GM12874 (cell line): ENCODE measurements at regions not wholly inside any gene's neighbourhood (a gene's known extent, or its start where the extent isn't known, plus 50 kb on each side); places are given as distances from the start of the nearest gene placed in this dataset.

Source experiments
- TF ChIP-seq, protein P1 (sequence below): IDR thresholded peaks from 2 replicates; pipeline ENCODE4 v1.5.1; 2011; ENCODE audit warnings: low read depth, mild to moderate bottlenecking, control low read depth, low read length, moderate library complexity; ENCODE audit not compliant: insufficient read depth

DNA sequence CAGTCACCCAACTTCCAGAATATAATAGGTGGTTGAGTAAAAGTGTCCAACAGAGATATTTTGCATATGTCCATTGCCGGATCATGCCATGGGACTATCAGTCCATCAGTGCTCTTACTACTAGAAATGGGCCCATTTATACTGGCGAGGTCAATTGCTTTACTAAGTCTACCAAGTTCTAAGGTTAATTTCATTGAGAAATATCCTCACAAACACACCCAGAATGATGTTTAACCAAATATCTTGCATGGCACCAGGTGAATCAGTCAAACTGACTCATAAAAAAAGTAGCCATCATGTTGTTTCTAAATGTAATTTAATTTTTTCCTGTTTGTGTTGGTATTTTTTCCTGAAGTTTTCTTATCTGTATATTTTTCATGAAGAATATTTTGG lies 1217.0 kb downstream of the RAPGEF2 start:
- TF ChIP-seq, protein P1, sequence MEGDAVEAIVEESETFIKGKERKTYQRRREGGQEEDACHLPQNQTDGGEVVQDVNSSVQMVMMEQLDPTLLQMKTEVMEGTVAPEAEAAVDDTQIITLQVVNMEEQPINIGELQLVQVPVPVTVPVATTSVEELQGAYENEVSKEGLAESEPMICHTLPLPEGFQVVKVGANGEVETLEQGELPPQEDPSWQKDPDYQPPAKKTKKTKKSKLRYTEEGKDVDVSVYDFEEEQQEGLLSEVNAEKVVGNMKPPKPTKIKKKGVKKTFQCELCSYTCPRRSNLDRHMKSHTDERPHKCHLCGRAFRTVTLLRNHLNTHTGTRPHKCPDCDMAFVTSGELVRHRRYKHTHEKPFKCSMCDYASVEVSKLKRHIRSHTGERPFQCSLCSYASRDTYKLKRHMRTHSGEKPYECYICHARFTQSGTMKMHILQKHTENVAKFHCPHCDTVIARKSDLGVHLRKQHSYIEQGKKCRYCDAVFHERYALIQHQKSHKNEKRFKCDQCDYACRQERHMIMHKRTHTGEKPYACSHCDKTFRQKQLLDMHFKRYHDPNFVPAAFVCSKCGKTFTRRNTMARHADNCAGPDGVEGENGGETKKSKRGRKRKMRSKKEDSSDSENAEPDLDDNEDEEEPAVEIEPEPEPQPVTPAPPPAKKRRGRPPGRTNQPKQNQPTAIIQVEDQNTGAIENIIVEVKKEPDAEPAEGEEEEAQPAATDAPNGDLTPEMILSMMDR, result no peak

DNA sequence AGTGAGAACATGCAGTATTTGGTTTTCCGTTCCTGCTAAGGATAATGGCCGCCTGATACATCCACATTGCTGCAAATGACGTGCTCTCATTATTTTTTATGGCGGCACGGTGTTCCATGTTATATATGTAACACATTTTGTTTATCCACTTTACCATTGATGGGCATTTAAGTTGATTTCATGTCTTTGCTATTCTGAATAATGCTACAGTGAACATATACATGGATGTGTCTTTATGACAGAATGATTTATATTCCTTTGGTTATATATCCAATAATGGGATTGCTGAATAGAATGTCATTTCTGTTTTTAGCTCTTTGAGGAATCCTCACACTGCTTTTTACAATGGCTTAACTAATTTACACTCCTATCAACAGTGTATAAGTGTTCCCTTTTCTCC lies 1223.2 kb downstream of the RAPGEF2 start:
- TF ChIP-seq, protein P1, result no peak

DNA sequence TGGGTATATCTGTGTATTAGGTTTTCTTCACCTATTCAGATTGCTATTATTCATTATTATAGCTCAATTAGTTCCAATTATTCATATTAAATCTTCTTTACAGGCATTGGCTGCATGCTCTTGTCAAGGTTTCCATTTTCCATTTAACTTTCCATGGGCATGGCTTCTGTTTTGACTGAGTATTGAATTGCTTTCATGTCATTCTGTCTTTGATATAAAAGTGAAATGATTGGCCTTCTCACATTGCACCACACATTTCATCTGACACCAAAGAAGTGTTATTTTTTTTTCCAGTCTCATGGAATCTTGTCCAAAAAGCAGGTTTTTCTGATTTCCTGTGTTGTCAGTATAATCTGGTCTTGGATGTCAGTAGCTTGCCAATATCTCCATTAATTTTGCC lies 1244.3 kb downstream of the RAPGEF2 start:
- TF ChIP-seq, protein P1, result no peak

DNA sequence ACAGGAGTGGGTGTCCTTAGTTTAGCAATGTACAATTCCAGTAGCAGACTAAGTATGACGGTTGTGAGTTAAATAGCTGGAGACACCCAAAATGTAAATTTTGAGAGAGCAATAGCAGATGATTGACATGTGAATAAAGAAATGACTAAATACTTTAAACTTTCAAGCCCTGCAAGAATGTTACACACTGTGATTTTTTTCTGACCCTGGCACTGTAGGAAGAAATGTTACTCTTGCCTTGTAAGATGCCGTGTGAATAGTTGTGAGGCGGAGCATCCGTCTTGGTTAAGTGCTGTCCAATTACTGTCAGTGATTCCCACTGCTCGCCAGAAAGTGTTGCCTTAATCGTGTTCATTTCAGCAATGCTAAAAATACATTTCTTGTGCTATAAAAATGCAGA lies 1248.1 kb downstream of the RAPGEF2 start:
- TF ChIP-seq, protein P1, result no peak

DNA sequence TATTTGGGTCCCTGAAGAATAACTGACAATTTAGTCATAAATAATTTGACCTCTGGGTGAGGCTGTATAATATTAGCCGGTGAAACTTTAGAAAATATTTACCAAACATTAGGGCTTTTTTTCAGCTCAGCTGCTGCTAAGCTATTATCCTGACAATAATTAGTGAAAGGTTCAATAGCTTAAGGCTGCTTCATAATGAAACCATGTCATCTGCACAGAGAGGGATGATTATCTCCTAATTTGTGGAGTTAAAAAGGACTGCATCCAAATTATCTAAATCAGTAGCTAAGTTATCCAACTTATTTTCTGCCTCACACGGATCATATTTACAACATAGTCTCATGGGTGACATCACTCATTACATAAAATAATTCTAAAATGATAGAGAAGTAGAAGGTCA lies 1249.8 kb downstream of the RAPGEF2 start:
- TF ChIP-seq, protein P1, result no peak

DNA sequence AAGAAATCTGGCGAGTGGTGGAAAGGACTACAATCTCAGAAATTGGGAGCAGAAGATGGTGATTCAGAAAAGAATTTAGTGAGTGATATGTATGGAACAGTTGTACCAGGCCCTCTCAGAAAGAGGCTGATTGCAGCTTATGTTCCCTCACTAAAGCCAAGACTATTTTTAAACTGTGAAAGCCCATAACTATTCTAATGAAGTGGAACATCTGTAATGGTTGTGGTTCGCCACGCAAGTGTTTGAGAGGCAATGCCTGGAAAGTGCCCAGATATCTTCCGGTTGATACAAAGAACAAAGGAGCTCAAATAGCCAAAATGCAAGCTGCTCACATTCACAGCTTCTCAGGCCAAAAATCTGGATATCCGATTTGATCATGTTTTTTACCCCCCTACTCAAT lies 1250.7 kb downstream of the RAPGEF2 start:
- TF ChIP-seq, protein P1, result no peak

DNA sequence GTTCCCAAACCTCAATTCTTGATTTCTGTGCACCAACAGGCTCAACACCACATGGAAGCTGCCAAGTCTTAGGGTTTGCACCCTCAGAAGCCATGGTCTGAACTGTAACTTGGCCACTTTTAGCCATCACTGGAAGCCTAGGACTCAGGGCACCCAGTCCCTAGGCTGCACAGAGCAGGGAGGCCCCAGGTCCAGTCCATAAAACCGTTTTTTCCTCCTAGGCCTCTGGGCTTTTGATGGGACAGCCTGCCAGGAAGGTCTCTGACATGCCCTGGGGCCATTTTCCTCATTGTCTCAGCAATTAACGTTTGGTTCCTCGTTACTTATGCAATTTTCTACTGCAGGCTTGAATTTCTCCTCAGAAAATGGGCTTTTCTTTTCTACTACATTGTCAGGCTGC lies 1259.6 kb downstream of the RAPGEF2 start:
- TF ChIP-seq, protein P1, result no peak

DNA sequence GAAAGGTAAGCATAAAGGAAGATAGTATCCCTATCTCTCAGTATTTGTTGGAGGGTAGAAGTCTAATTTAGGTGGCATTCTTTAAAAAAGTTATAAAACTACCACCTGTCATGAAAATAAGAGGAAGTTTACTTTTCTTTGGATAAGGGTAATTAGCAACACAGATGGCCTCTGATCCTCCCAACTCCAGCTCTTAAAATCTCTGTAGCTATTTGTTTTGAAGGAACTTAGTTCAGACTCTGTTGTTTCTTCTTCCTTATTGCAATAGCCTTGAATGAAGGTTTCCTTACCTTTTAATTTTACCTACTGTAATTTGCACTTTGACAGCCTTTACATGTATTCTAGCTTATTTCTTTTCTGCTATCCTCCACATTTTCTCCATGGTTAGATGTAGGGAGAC lies 1261.3 kb downstream of the RAPGEF2 start:
- TF ChIP-seq, protein P1, result no peak
